Limb (tissue), 2 donors: ENCODE measurements at regions not wholly inside any gene's neighbourhood (a gene's known extent, or its start where the extent isn't known, plus 50 kb on each side); places are given as distances from the start of the nearest gene placed in this dataset.
"Not testable (repeated sequence)": the region's sequence is repeated elsewhere in the genome, so short reads cannot be mapped to it uniquely, and the experiment has no call there.

ENCODE experiments used
- DNase-seq, 2 donors: peaks; one replicate each; pipeline ENCODE4 v3.0.0-alpha.2; 2016; ENCODE audit errors: extremely low spot score in 2 of 2

DNA sequence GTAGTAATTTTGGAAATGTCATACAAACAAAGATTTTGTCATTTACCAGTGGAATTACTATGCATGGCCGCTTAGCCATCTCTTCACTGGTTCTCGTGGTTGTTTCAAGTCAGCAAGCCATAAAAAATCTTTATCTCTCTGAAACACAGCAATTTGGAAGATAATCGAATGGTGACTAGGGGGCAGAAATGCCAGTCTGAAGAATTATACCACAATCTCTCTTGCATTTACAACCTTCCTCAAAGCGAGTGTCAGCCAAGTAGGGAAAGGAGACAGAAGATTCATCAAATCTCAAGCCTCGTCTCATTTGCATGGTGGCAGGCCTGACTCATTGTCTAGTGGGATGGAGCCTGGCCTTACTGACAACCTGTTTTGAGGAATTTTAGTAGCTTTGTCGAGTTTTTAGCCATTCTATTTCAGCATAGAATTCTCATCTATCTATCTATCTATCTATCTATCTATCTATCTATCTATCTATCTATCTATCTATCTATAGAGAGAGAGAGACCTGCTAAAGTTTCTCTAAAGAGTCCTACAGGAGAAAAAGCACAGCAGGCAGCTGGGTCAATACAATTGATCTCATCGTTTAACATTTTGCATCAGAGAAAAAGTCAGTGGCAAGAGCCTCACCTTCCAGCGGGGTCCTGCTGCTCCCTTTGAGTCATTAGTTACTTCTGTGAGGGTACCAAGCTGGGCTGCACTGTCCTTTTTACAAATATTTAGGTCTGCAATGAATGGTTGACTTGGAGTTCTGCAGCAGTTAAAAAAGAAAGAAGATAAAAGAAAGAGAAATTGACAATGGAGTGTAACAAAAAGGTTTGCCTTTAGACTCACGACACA is 572.8 kb downstream of the TFAP2A start:
- no peak for DNase-seq

DNA sequence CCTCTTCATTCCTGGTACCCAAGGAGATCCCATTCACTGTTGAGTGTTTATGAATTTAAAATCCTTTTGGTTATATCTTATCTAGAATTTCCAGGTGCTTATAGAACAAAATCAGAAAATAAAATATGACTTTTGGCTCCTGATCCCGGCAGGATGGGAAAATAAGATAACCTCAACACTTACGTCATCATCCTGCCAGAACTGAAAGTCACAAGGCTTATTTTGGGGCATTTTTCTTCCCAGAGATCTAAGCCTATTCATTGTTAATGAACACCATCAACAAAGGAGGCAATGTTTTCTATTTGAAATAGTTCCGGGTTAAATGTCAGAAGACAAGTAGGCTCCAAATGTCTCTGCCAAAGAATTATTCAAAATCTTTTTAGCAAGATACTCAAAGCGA is 580.6 kb downstream of the TFAP2A start:
- no peak for DNase-seq

DNA sequence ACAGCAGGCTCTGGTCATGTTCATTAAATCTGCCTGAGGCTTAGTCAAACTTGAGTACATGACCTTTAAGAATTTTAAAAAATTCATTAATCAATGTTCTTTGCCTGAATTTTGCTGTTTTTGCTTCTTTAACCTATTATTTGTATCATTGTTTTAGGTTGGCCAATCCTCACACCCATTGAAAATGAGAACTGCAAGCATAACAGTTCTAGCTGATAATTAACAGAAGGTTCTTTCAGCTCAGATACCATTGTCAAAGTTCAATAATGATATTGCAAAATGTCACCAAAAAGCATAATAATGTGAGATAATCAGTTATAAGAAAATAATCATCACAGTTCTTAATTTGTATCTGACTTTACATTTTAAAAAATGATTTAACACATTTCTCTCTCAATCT is 583.1 kb downstream of the TFAP2A start:
- DNase-seq = no peak

DNA sequence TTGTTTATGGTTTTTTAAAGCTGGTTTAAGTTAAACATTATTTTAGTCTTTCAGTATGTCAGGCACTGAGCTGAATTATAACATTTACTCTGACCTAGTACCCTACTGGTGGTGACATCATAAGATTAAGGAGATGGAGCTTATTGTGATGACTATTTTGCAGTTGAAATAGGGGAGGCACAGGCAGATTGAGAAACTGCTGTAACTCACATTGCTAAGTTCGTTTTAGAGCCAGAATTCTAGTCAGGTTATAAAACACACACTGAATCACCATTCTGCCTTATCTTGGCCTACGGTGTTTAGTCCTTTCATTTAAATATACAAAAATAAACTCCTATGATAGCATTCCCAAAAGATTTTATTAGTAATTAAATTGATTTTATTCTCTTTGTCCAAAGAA is 584.1 kb downstream of the TFAP2A start:
- no peak for DNase-seq

DNA sequence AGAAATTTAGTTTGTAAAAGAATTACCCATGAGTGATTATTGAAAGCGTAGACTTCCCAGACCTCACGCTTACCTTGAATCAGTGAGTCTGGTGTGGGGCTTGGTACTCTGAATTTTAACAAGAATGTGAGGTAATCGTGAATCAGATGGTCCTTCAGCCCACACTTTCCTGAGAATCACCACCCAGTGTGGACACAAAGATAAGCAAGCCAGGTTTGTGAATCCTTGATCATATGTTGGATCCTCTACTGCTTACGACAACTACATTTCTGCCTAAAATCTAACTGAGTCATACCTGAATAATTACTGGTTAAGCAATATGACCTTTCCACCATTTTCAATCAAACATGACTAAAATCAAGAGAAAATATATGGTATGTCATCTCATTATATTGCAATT is 589.3 kb downstream of the TFAP2A start:
- no peak for DNase-seq

DNA sequence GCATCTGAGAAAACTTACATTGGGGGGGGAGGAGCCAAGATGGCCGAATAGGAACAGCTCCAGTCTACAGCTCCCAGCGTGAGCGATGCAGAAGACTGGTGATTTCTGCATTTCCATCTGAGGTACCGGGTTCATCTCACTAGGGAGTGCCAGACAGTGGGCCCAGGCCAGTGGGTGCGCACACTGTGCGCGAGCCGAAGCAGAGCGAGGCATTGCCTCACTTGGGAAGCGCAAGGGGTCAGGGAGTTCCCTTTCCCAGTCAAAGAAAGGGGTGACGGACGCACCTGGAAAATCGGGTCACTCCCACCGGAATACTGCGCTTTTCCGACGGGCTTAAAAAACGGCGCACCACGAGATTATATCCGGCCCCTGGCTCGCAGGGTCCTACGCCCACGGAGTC is 604.1 kb downstream of the TFAP2A start:
- not testable (repeated sequence) for DNase-seq

DNA sequence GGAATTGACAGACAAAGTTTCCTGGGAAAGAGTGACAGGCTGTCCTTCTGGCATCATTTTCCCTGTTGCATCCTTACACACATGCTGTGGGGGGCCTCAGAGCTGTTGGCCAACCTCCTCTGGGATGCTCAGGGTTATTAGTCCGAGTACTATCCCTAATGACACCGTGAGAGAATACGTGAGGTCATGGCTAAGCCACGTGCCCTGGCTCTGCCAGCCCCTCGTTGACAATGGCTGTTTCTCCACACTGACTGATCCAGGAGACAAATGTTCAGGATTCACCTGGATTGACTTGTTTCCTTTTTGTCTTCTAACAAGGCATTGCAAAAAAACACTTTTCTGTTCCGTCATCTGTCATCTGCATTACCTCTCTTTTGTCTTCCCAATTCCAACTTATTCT is 604.6 kb downstream of the TFAP2A start:
- no peak for DNase-seq

DNA sequence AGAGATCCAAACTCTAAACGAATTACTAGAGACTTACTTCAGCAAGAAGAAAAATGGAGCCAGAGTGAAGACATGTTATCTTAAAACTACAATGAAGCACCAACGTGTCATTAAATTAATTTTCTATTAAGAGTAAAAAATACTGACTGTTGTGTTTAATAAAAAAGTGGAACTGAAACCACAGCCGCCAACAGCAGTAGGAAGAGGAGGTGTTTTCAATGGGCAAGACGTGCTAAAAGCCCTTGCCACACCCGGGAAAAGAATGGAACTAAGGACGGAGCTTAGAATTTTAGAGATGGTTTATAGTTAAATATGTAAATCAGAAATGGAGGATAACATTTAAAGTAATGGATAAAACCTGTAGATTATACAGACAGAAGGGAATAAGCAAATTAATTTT is 608.7 kb downstream of the TFAP2A start:
- no peak for DNase-seq

DNA sequence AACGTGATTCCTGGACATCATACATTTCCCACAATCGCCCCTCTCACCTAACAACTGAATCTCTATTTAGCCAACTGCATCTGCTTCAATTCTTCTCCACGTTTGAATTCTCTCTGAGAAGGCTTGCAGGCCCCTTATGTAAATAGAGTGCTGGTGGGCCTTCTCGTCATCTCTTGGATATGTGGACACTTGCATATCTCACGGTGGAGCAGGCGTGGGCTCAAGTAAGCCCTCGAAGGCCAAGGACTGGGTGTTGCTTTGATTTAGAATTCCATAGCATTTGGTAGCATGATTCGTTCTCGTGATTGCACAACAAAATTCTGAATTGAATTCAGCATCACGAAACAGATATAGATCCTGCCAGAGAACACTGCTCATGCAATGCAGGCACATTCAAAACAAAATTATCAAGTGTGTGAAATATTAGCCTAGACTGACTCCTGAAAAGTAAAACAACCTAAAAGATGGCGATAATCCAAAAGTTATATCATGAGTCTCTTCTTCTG is 613.6 kb downstream of the TFAP2A start:
- DNase-seq = no peak

DNA sequence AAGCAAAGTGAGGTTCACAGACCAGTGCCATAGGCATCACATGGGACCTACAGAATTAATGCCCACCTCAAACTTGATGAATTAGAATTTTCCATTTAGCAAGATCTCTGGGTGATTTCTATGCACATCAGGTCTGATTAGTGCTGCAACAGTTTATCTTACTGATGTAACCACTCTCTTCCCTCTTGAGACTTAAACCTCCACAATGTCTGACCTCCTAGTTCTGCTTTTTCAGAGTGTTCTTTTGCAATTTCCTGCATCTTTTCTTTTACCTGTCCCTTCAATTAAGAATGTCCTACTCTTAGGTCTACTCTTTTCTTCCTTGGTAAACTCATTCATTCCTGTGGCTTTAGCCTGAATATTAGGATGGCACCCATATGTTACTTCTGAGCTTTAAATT is 615.3 kb downstream of the TFAP2A start:
- no peak for DNase-seq

DNA sequence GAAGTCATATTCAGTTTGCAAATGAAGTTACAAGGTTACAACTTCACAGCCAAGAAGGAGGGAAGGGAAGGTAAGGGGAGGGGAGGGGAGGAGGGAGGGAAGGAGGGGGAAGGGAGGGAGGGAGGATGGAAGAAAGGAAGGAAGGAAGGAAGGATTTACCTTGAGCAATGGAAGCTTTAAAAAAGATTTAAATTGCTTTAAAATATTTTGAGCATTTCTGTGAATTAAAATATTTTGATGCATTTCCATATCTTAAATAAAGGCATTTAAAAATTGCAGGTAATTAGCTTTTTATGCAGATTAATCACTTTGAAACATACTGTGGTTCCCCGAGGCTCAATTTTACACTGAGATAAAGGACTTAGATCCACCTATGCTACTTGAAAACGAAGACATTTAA is 618.0 kb downstream of the TFAP2A start:
- no peak for DNase-seq

DNA sequence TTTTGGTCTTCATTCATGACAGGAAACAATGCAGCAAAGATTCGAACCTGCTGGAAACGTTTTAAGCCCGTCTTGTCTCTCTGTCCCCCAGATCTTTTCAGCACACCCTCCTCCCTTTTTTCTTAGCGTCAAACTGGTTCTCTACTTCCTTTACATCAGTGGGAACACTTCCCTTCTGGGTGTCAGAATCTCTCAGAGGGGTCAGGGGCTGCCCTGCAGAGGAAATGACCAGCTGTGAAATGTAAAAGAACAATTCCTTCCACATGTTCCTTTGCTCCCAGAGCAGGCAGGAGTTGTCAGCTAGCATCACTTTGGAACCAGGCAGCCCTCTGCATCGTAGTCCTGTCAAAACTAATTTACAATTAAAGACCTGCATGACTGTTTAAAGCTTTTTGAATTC is 619.0 kb downstream of the TFAP2A start:
- no peak for DNase-seq

DNA sequence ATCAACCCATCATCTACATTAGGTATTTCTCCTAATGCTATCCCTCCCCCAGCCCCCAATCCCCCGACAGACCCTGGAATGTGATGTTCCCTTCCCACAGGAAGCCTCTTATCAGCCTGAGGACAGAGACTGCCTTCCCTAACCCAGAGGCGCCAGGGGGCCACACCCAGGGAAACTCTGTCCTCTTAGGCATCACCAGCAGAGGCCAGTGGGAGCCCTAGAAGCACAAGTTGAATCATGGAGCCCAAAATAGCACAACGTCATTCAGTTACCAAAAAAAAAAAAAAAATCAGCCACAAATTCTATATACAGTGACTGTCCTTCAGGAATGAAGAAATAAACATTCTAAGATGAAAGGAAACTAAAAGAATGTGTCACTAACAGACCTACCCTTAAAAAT is 625.7 kb downstream of the TFAP2A start:
- no peak for DNase-seq

DNA sequence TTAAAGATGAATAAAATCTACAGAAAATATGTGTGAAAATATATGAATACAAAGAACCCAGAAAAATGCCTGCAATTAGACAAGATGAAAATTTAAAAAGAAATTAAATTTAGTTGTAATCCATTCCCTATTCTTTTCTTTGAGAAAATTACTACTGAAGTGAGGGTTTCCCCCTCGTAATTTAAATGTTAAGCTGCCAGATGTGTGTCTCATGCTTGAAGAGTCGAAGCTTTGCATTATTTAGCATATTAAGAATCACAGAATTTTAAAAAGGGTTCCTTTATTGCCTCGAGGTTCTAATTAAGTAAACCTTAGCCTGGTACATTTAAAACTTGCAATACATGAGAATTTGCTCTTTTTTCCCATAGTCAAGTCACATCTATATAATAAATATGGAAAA is 630.1 kb downstream of the TFAP2A start:
- DNase-seq = no peak

DNA sequence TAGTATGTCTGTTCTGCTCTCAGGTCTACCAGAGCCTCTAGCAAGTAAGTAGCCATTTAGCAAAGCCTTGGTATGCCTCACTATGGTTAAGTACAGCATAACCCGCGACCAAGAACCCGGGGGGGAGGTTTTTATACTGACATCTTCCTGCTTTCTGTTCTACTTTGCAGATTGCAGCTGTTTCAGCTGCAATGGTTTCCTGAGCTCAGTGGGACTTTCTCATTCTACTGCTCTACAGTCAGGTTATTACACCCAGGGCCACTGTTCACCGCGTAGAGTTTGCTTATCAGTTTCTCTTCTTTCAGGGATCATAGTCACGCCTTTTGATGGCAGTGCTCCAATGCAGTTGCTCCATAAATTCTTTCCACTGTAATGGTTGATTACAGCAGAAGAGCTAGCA is 631.3 kb downstream of the TFAP2A start:
- DNase-seq = no peak

DNA sequence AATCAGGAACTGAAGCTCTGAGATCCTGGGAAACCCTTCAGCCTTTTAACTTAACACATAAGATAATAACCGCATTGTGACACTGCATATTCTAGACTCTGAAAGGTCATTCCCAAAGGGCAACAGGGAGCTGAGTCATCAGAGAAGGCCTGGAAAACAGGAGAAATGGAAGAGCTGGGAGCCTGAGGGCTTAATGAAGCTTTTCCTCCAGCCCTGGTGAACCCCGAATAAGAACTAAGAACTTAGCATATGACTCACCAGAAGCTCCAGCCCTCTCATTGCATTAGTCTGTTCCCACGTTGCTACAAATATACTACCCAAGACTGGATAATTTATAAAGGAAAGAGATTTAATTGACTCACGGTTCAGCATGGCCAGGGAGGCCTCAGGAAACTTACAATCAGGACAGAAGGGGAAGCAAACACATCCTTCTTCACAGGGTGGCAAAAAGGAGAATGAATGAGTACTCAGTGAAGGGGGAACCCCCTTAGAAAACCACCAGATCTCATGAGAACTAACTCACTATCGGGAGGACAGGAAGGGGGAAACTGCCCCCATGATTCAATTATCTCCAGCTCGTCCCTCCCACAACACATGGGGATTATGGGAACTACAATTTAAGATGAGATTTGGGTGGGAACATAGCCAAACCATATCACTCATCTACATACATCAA is 648.5 kb downstream of the TFAP2A start:
- no peak for DNase-seq

DNA sequence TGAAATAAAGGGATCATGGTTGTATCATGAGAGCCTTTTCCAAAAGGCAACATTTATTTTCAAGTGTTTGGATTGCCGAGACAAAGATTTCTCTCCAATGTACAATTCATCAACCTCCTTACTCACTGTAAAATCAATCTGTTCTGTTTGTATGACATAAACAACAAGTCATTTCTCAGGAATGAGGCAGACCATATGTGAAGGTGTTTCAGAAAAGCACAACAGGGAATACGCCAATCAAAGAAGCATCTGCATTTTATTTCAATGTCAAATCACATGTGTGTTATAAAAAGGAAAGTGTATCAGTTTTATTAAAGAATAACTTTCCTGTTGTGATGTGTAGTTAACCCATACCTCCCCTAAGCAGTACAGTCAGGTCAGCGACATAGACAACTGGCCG is 653.7 kb downstream of the TFAP2A start:
- no peak for DNase-seq

DNA sequence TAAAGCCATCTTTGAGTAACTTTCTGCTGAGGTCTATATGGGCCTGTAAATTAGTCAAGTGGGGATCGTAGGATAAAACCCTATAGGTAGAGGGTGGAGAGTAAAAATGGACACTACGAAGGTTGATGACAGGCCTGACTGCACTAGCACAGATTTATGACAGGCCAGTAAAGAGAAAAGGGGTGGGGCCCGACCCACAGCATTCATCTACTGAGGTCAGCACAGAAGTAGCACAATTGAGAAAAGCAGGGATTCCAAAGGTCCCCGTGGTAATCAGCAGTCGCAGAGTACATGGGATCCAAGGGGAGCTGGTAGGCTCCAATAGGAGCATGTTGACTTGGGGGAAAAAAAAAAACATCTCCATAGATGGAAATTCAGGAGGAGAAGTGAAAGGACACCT is 660.4 kb downstream of the TFAP2A start:
- DNase-seq = no peak

DNA sequence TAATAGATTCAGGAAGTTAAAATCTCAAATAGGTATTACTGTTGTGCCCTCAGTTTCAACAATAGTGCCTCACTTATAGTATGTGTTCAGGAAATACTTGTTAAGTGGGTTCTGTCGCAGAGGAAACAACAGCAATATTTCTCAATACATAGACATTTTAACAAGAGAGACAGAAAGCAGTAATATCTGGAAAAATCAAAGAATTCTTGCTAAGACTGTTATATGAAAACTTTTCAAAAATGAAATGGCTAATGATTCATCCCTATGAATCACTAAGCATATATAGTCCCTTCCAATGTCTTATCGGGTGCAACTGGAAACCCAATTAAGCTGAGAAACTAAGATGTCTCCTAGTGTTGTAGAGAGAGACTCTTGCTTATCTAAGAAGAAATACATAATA is 668.9 kb downstream of the TFAP2A start:
- DNase-seq = no peak

DNA sequence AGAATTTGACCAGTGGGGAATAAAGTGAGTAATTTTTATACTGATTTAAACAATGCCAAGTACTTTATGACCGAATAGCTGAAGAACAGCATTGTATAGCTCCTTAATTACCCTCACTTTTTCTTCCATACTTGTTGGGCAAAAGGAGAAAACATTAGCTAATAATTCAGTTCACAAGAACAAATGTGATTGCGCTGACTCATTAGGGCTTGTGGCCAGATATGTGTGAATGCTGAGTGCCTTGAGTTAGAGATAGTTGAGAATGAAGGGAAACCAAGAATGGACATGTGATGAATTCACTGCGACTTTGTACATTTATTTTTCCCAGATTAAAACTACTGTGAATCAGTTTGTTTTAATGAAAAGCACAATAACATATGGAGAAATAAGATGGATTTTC is 669.4 kb downstream of the TFAP2A start:
- no peak for DNase-seq

DNA sequence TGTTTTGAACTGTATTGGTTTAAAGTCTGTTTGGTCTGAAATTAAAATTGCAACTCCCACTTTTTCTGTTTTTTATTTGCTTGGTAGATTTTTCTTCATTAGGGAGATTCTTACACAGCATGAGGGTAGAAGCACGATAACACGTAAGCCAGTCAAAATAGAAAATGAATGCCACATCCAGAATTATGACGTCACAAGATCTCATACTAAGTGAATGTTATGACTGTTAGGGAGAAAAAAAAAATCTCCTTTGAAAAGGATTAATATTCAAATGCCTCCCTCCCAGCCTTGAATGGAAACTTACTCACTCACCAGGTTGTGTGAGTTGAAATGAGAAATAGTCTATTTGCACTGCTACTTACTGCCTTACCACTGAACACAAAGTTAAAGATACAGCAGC is 670.8 kb downstream of the TFAP2A start:
- DNase-seq = no peak

DNA sequence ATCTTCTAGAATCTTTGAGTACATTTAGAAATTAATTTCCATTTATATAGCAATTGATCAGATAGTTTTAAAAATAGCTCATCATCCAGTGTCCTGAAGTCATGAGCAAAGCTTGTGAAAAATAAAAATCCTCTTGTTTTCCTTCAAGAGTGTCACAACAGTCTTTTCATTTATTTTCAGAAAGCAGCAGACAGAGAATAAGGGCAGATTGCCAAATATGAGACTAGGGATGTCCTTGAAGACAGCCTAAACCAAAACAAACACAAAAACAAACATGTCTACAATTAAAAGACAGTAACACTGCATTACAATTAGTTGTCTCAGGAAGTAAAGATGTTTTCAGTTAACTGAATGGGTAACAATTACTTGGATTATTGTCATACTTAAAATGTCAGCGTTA is 682.8 kb downstream of the TFAP2A start:
- DNase-seq = no peak

DNA sequence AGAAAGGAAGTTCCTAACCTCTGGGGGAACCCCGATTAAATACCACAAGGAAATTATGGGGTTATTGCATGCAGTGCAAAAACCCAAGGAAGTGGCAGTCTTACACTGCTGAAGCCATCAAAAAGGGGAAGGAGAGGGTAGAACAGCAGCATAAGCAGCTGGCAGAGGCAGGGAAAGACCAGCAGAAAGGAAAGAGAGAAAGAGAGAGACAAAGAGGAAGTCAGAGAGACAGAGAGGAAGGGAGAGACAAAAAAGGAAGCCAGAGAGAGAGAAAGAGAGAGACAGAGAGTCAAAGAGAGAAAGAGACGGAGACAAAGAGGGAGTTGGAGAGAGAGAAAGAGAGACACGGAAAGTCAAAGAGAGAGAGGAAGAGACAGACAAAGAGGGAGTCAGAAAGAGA is 689.1 kb downstream of the TFAP2A start:
- DNase-seq = not testable (repeated sequence)
